ENCODE measurements at regions not wholly inside any gene's neighbourhood (a gene's known extent, or its start where the extent isn't known, plus 50 kb on each side); places are given as distances from the start of the nearest gene placed in this dataset.
"Not testable (repeated sequence)": the region's sequence is repeated elsewhere in the genome, so short reads cannot be mapped to it uniquely, and the experiment has no call there.

DNA sequence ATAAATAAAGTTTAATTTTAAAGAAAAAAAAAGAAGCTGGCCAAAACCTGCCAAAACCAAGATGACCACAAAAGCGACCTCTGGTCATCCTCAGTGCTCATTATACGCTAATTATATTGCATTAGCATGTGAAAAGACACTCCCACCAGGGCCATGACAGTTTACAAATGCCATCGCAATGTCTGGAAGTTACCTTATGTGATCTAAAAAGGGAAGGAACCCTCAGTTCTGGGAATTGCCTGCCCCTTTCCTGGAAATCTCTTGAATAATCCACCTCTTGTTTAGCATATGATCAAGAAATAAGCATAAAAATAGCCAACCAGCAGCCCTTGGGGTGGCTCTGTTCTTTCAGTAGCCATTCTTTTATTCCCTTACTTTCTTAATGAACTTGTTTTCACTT lies 178.3 kb upstream of the MAP1B start:
- peaks cover 23% of the 10 kb centered on the region for H3K27me3 Mint-ChIP-seq
- no peak overlapping the region for H3K27ac Mint-ChIP-seq
- no peak overlapping the region for H3K4me3 Mint-ChIP-seq

DNA sequence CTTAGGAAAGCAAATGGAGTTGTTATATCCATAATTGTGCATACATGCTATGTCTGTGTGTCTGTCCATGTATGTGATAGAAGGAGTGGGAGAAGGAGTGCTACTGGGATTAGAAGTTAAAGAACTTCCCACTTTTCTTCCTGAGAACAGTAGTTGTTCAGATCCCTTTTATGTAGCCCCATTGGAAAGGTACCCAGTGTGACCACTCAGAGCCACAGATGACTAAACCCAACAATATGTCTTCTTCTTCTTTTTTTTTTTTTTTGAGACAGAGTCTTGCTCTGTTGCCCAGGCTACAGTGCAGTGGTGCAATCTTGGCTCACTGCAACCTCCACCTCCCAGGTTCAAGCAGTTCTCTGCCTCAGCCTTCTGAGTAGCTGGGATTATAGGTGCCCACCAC lies 176.7 kb upstream of the MAP1B start:
- DNase-seq, H3K27ac Mint-ChIP-seq, H3K4me1 Mint-ChIP-seq, H3K36me3 Mint-ChIP-seq, H3K4me3 Mint-ChIP-seq: not testable (repeated sequence)
- Mint-ChIP-seq H3K9me3 (peaks cover 14% of the 10 kb centered on the region), H3K27me3 (peaks cover 22% of the 10 kb centered on the region)

More for the DNA sequence above, 178.3 kb upstream of the MAP1B start:
- Mint-ChIP-seq H3K4me1 (no peaks in the 10 kb centered on the region), H3K9me3 (peaks cover 8% of the 10 kb centered on the region), H3K36me3 (no peaks in the 10 kb centered on the region)
- no peak for DNase-seq

DNA sequence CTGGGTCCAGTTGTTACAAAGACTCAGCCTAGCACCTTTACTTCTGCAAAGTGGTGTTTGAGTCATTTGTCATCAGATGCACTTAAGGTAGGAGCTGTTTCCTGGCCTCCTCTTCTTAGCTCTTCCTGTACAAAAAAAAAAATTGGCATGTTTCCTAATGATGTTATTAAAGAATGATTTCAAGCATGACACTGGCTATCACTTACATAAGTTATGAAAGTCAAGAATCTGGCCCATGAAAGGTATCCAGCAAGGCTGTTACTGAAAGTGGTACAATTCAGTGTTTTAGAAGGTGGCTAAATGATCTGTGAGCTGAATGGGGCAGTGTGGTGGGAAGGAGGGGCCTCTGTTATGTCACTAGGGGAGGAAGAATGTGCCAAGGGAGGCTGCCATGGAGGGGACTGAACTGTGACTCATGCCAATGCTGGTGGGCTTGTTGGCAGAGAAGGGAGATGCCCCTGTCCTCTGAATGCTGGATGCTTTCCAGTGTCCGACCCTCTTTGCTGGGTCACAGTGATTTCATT lies 175.1 kb upstream of the MAP1B start:
- DNase-seq: no peak
- Mint-ChIP-seq H3K27ac (no peak overlapping the region), H3K4me3 (no peak overlapping the region), H3K27me3 (peaks cover 18% of the 10 kb centered on the region), H3K36me3 (no peaks in the 10 kb centered on the region), H3K4me1 (no peaks in the 10 kb centered on the region), H3K9me3 (peaks cover 12% of the 10 kb centered on the region)

DNA sequence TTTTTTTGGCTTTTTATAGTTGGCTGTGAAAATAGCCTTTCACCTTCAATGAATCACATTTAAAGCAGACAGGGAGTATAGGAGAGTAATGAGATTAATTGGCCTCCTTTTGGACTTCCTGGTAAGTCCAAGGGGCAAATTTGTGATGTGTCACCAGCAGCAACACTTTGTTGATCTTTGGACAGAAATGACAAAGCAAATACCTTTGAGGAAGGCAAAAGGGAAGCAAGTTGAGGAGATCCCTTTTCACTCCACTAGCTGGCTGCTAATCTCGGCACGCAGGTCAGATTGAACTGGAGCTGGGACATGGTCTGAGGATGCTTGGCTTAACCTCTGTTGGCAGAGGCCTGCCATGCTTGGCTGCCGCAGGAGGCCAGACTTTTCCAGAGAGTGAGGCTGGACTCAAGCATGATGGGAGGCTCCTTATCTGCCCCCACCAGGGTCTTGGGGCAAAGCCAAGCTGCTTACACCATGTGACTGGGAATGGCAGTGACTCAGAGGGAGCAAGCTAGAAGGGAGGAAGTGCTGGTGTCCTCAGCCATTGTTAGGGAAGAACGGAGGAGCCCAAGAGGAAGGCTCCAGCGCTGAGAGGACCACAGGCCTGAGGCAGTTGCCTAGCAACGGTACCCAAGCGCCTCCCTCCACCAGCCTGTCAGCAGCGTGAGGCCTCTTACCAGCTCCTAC lies 174.5 kb upstream of the MAP1B start:
- Mint-ChIP-seq H3K4me3 (no peak overlapping the region), H3K27ac (no peak overlapping the region), H3K27me3 (peaks cover 21% of the 10 kb centered on the region), H3K36me3 (no peaks in the 10 kb centered on the region), H3K9me3 (peaks cover 6% of the 10 kb centered on the region), H3K4me1 (no peaks in the 10 kb centered on the region)
- DNase-seq: no peak

DNA sequence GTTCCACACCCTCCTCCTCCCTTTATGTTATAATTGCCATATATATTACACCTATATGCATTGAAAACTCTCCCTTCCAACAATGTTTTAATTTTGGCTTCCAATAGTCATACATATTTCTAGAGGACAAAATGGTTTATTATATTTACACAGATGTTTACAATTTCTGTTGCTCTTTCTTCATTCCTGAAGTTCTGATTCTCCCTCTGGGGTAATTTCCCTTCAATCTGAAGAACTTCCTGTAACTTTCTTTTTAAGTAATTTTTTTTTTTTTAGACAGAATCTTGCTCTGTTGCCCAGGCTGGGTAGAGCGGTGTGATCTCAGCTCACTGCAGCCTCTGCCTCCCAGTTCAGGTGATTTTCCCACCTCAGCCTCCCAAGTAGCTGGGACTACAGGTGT lies 173.0 kb upstream of the MAP1B start:
- H3K4me1 Mint-ChIP-seq: no peaks in the 10 kb centered on the region
- H3K27ac Mint-ChIP-seq: no peak overlapping the region
- no peaks in the 10 kb centered on the region for H3K36me3 Mint-ChIP-seq
- DNase-seq: no peak
- H3K27me3 Mint-ChIP-seq: peaks cover 30% of the 10 kb centered on the region
- H3K9me3 Mint-ChIP-seq: peaks cover 5% of the 10 kb centered on the region
- H3K4me3 Mint-ChIP-seq: no peak overlapping the region

DNA sequence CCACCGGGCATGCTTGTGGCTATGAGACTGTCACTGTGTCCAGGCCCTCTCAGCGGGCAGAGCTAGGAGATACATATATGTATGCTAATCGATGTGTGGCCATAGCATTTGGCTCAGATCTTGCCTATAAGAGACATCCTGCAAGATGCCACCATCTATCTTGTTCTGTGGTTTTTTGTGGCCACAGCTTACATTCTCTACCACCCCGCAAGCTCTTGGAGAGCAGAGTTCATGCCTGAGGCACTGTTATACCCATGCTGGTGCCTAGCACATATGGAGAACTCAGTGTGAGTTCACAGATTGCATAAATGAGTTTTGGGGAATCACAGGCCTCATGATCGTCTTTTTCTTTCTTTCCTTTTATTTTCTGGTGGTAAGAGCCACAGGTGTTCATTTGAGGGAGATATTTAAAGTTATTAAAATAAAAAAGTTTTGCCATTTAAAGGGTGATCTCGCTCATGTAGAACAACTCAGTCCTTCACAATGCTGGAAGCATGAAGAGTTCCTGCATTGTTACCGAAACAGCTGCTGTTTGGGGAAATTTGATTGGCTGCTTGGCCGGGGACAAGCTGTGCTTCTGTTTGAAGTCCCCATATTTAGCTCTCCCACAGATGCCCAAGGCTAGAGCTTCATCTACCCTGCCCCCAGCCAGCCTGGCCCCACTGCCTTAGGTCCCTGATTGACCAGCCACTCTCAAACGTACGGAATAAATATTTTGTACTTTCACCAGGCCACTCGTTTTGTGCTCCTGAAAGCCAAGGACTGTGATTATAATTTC lies 169.2 kb upstream of the MAP1B start:
- Mint-ChIP-seq H3K27ac (no peak overlapping the region), H3K27me3 (peaks cover 27% of the 10 kb centered on the region), H3K4me1 (no peaks in the 10 kb centered on the region), H3K9me3 (peaks cover 5% of the 10 kb centered on the region), H3K36me3 (no peaks in the 10 kb centered on the region), H3K4me3 (no peak overlapping the region)
- DNase-seq: no peak

DNA sequence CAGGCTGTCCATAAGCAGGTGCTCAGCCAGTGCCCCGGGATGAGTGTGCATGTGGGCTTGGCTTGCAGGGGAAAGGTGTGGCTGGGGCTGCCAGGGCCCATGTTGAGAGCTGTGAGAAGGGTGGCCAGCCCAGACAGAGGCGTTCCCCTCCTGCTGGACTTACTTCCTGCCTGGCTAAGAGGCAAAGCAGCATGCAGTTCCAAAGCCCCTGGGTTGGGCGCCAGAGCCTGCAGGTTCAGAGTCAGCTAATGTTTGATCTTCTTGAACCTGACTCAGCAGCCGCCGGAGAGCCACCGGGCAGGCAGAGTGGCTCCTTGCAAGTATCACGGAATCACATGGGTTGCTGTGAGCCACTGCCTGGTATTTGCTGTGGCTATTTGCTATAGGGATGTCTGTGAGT lies 168.4 kb upstream of the MAP1B start:
- Mint-ChIP-seq H3K27ac (no peak overlapping the region), H3K4me1 (no peaks in the 10 kb centered on the region), H3K27me3 (peaks cover 24% of the 10 kb centered on the region), H3K9me3 (peaks cover 5% of the 10 kb centered on the region), H3K36me3 (no peaks in the 10 kb centered on the region), H3K4me3 (no peak overlapping the region)
- DNase-seq: no peak

DNA sequence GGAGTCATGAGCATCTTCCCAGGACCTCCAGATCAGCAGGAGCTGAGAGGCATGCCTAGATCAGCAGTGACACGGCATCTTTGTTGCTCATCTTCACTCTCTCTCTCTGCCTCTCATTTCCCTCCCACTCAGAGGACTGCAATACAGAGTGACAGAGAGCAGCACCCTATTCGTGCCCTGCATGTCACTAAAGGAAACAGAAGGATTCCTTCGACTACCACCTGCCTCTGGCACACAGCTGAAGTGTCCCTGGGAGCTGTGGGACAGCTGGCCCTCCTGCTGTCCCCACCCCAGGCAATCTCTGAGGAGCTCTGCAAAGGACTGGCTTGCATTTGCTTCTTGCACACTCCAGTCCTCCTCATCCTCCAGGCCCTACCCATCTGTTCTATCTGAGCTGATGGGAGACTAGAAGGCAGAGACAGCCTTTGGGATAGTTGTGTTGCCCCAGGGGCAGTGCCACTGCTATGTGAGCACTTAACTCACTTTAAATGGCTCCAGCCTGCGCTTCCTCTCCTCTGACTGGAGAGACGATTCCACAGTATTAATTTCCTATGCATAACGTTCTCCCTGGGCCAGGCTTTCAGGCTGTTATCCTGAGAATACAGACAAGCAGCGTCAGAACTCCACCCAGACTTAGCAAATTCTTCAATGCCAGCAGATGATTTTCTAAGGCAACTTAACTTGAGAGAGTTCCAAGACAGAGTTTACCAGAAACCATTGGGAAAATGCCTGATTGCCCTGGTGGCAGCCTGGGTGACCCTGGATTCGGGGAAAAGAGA lies 167.6 kb upstream of the MAP1B start:
- H3K4me1 Mint-ChIP-seq: no peaks in the 10 kb centered on the region
- no peak overlapping the region for H3K27ac Mint-ChIP-seq
- peaks cover 20% of the 10 kb centered on the region for H3K27me3 Mint-ChIP-seq
- no peaks in the 10 kb centered on the region for H3K36me3 Mint-ChIP-seq
- no peak for DNase-seq
- H3K9me3 Mint-ChIP-seq: peaks cover 5% of the 10 kb centered on the region
- H3K4me3 Mint-ChIP-seq: no peak overlapping the region

DNA sequence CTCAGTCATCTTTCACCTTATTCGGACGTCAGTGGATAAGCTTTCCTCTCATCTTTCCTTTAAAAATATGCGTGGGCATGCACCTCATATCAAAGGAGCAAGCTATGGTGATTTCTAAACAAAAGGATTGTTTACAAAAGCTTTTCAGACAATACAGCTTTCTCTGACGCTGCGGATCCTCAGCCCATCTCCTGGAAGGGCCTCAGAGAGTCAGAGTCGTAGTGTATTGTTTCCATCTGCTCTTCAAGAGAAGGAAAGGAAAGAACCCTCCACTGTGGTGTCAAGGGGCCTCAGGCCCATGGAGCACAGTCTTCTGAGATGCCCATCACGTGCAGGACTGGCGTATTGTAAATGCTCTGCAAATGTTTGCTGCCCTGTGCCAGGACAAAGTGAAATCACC lies 163.4 kb upstream of the MAP1B start:
- DNase-seq: no peak
- Mint-ChIP-seq H3K4me1 (no peaks in the 10 kb centered on the region), H3K27ac (no peak overlapping the region), H3K4me3 (no peak overlapping the region), H3K27me3 (peaks cover 16% of the 10 kb centered on the region), H3K36me3 (no peaks in the 10 kb centered on the region), H3K9me3 (peaks cover 1% of the 10 kb centered on the region)

DNA sequence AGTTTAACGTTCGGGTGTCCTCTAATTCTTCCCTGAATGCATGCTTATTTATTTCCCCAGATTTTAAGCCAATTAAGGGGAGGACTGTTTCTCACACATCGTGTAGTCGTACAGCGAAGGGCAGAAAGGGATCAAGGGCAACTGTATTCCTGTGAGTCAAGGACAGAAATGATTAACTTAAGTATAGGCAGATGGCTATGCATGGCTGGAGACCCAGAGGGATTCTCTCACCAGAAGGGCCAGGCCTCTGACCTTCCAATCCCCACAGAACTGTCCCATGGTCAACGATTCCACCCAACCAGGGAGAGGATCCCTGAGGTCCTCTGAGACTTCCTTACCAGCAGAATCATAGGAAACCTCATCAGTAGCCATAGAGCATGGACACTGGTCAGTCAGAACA lies 161.8 kb upstream of the MAP1B start:
- Mint-ChIP-seq H3K4me1 (no peaks in the 10 kb centered on the region), H3K27ac (no peak overlapping the region), H3K36me3 (no peaks in the 10 kb centered on the region), H3K9me3 (peaks cover 4% of the 10 kb centered on the region), H3K4me3 (no peak overlapping the region), H3K27me3 (peaks cover 9% of the 10 kb centered on the region)
- no peak for DNase-seq

DNA sequence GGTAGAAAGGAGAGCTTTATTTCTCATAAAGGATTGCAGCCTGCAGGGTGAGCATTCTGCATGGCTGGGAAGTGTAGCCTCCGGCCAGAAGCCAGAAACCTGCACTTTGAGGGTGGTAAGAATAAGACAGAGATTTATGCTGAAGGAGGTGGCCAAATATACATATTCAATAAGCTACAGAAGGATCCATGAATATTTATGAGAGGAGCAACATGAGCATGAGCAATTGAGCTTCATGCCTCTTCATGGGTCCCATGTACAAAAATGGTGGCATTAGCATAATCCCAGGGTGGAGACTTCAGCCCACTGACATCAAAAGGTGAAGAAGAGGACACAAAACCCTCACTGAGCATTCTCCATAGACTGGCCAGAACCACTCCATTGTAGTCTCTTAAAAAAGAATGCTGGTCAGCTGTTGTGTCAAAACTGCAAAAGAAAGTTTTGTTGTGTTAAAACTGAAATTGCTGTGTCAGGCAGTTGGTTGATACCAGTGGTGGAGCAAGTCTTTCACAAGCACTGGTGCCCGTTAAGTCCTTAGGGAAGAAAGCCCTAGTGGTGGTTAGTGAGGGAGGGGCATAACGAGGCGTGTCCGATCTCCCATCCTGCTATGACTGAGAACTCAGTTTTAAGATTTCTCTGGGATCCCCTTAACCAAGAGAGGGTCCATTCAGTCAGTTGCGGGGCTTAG lies 160.8 kb upstream of the MAP1B start:
- no peak overlapping the region for H3K4me3 Mint-ChIP-seq
- DNase-seq: no peak
- H3K4me1 Mint-ChIP-seq: no peaks in the 10 kb centered on the region
- no peaks in the 10 kb centered on the region for H3K36me3 Mint-ChIP-seq
- H3K27me3 Mint-ChIP-seq: peaks cover 13% of the 10 kb centered on the region
- no peak overlapping the region for H3K27ac Mint-ChIP-seq
- peaks cover 7% of the 10 kb centered on the region for H3K9me3 Mint-ChIP-seq

DNA sequence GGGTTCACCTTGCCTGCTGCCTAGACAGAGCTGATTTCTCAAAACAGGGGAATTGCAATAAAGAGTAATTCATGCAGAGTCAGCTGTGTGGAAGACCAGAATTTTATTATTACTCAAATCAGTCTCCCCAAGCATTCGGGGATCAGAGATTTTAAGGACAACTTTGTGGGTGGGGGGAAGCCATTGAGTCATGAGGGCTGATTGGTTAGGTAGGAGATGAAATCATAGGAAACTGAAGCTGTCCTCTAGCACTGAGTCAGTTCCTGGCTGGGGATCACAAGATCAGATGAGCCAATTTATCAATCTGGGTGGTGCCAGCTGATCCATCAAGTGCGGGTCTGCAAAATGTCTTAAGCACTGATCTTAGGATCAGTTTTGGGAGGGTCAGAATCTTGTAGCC lies 159.1 kb upstream of the MAP1B start:
- H3K27me3 Mint-ChIP-seq: peaks cover 23% of the 10 kb centered on the region
- H3K4me3 Mint-ChIP-seq: no peak overlapping the region
- DNase-seq: no peak
- peaks cover 10% of the 10 kb centered on the region for H3K9me3 Mint-ChIP-seq
- H3K36me3 Mint-ChIP-seq: no peaks in the 10 kb centered on the region
- no peak overlapping the region for H3K27ac Mint-ChIP-seq
- H3K4me1 Mint-ChIP-seq: no peaks in the 10 kb centered on the region

DNA sequence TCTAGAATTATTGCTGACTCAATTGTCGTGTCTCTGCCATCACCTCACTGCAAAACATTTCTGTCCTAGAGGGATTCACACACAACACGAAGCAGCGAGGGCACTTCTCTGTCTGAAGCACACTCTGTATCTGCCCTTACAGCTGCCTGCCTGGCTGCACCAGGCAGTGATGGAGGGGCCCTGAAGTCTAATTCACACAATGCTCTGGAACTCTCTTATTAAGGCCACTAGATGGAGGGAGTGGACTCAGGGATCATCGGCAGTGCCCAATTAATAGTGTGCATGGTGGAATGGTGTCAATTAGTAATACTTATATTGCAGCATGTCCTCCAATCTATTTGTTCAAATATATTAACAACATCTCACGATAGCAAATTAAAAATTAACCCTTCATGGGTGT lies 157.5 kb upstream of the MAP1B start:
- no peaks in the 10 kb centered on the region for H3K4me1 Mint-ChIP-seq
- no peak overlapping the region for H3K4me3 Mint-ChIP-seq
- no peaks in the 10 kb centered on the region for H3K36me3 Mint-ChIP-seq
- peaks cover 28% of the 10 kb centered on the region for H3K27me3 Mint-ChIP-seq
- peaks cover 10% of the 10 kb centered on the region for H3K9me3 Mint-ChIP-seq
- H3K27ac Mint-ChIP-seq: no peak overlapping the region
- DNase-seq: no peak

DNA sequence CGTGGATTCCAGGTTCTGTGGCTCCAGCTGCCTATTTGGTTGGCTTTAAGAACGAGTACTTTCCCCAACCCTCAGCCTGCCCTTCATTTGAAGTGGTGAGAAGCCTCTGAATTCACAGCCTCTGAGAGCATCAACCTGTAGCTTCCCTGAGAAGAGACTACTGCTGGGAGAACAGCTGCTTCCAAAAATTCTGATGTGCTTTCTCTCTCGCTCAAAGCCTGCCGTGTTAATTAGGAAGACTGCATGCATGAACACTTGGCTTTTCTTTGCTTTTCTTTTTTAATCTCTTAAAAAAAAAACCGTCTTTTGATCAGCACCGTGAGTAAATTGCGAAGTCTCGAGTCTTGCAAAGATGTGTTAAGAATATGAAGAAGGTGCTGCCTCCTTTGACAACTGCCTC lies 153.4 kb upstream of the MAP1B start:
- DNase-seq: no peak
- H3K4me3 Mint-ChIP-seq: no peak overlapping the region
- H3K4me1 Mint-ChIP-seq: no peaks in the 10 kb centered on the region
- no peak overlapping the region for H3K27ac Mint-ChIP-seq
- peaks cover 30% of the 10 kb centered on the region for H3K27me3 Mint-ChIP-seq
- peaks cover 8% of the 10 kb centered on the region for H3K9me3 Mint-ChIP-seq
- H3K36me3 Mint-ChIP-seq: no peaks in the 10 kb centered on the region

DNA sequence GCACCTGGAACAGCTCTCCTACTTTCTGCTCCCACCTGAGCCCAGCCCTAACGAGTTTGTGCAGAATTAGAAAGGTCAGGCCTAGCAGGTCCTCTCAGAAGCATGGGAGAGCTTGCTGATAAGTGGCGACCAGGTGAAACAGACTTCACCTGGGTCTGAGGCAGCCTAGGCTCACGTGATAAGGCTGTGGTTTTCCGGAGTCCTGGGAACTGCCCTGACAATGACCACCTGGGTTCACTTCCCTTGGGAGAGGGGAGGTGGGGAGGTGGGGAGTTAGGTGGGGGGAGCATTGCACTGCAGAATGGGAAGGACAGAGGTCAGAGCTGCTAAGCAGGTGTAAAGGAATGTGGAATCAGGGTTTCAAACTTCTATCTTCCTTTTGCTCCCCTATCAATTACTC lies 152.9 kb upstream of the MAP1B start:
- no peak for DNase-seq
- H3K4me1 Mint-ChIP-seq: no peaks in the 10 kb centered on the region
- peaks cover 30% of the 10 kb centered on the region for H3K27me3 Mint-ChIP-seq
- no peak overlapping the region for H3K4me3 Mint-ChIP-seq
- H3K9me3 Mint-ChIP-seq: peaks cover 6% of the 10 kb centered on the region
- H3K27ac Mint-ChIP-seq: no peak overlapping the region
- no peaks in the 10 kb centered on the region for H3K36me3 Mint-ChIP-seq
